H7 (cell line): ENCODE measurements at regions not wholly inside any gene's neighbourhood (a gene's known extent, or its start where the extent isn't known, plus 50 kb on each side); places are given as distances from the start of the nearest gene placed in this dataset.
"Not testable (repeated sequence)": the region's sequence is repeated elsewhere in the genome, so short reads cannot be mapped to it uniquely, and the experiment has no call there.

Source experiments
- DNase-seq: peaks from one replicate; pipeline ENCODE4 v3.0.0; 2012
- H3K27me3 ChIP-seq: 2 replicates; pipeline ENCODE4 v1.6.0; 2011; ENCODE audit warnings: mild to moderate bottlenecking, low read length; ENCODE audit not compliant: control insufficient read depth, insufficient read depth
- H3K36me3 ChIP-seq: replicated peaks from 2 replicates; pipeline ENCODE4 v1.5.1; 2011; ENCODE audit warnings: low read length; ENCODE audit not compliant: control insufficient read depth, insufficient read depth
- H3K4me3 ChIP-seq: 2 replicates; pipeline ENCODE4 v1.5.1; 2011; ENCODE audit warnings: low read depth, mild to moderate bottlenecking, control low read depth, low read length, moderate library complexity; ENCODE audit not compliant: insufficient read depth

DNA sequence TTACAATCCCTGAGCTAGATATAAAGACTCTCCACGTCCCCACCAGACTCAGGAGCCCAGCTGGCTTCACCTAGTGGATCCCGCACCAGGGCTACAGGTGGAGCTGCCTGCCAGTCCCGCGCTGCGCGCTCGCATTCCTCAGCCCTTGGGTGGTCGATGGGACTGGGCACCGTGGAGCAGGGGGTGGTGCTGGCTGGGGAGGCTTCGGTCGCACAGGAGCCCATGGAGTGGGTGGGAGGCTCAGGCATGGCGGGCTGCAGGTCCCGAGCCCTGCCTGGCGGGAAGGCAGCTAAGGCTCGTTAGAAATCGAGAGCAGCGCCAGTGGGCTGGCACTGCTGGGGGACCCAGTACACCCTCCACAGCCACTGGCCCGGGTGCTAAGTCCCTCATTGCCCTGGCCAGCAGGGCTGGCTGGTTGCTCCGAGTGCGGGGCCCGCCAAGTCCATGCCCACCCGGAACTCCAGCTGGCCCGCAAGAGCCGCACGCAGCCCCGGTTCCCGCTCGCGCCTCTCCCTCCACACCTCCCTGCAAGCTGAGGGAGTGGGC, 423.7 kb downstream of the OLFM4 start:
- H3K4me3 ChIP-seq, DNase-seq, H3K36me3 ChIP-seq, H3K27me3 ChIP-seq: not testable (repeated sequence)

DNA sequence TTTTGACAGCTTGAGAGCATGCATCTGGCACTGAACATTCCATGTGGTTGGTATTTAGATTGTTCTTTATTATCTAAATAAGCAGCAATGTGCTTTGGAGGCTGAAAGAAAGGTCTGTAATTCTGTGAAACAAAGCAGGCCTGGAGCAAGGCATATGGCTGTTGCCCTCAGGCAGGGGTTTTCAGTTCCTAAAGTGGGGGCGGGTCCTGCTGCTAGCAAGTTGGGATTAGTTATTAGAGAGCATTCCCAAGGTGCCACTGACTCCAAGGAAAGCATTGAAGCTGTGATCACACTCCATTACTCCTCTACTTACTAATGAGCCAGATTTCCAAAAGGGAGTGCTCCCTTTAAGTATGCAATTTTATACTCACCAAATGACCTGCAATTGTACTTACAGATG, 432.2 kb downstream of the OLFM4 start:
- no peaks in the 10 kb centered on the region; the same call in 1 of the 2 replicates for H3K36me3 ChIP-seq
- no peak overlapping the region for H3K4me3 ChIP-seq
- DNase-seq: no peak
- H3K27me3 ChIP-seq: no peaks in the 10 kb centered on the region

- H3K36me3 ChIP-seq: no peaks in the 10 kb centered on the region; the same call in 1 of the 2 replicates
- no peak overlapping the region for H3K4me3 ChIP-seq
- no peaks in the 10 kb centered on the region for H3K27me3 ChIP-seq
- no peak for DNase-seq
These were observed 434.5 kb downstream of the OLFM4 start for GRCh38 chr13:53463106-53463505.

GRCh38 chr13:53466576-53466975, 438.0 kb downstream of the OLFM4 start:
- H3K27me3 ChIP-seq: no peaks in the 10 kb centered on the region
- no peak overlapping the region for H3K4me3 ChIP-seq
- no peaks in the 10 kb centered on the region; the same call in 1 of the 2 replicates for H3K36me3 ChIP-seq
- DNase-seq: no peak

DNA sequence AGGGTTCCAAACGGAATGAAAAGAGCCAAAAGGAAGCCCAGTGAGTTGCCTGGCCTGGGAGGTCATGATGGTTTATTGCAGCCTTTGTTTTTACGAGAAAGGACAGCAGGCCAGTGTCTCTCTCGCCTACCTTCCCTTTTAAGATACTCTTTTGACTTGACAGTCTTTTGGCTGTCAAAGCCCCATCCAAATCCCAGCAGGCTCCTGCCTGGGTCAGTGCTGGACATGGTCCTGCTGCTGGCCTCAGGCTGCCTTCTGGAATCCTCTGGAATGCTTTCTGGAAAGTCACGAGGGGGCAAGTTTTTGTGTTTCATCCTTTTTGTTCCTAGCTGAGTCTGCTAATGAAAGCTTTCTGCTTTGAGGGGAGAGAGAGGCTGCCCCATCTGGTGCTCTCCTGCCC, 444.8 kb downstream of the OLFM4 start:
- DNase-seq: no peak
- H3K4me3 ChIP-seq: no peak overlapping the region
- H3K36me3 ChIP-seq: no peaks in the 10 kb centered on the region
- no peaks in the 10 kb centered on the region for H3K27me3 ChIP-seq

DNA sequence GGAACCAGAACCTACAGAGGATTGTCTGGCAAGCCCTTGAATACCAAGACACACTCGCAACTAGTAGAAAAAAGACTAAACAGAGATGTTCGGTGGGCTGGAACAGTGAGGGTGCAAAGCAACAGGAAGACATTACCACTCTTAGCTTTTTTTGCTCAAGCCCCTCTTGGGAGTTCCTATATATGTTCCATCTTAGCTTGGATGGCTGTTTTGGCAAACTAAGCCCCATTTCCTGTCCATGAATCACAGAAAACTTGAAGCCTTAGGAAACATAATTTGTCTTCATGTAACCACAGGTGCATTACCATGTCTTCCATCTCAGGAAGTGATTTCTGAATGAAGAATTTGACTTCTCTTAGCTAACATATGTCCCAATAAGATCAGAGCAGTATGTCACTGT, 446.3 kb downstream of the OLFM4 start:
- no peaks in the 10 kb centered on the region for H3K27me3 ChIP-seq
- no peak overlapping the region for H3K4me3 ChIP-seq
- no peak for DNase-seq
- H3K36me3 ChIP-seq: no peaks in the 10 kb centered on the region

GRCh38 chr13:53490752-53491151, 462.1 kb downstream of the OLFM4 start:
- Histone ChIP-seq H3K4me3 (no peak overlapping the region), H3K36me3 (no peaks in the 10 kb centered on the region), H3K27me3 (no peaks in the 10 kb centered on the region)
- no peak for DNase-seq

- no peaks in the 10 kb centered on the region for H3K27me3 ChIP-seq
- no peaks in the 10 kb centered on the region for H3K36me3 ChIP-seq
- no peak for DNase-seq
- H3K4me3 ChIP-seq: no peak overlapping the region
These were observed 465.8 kb downstream of the OLFM4 start for GRCh38 chr13:53494406-53494805.

DNA sequence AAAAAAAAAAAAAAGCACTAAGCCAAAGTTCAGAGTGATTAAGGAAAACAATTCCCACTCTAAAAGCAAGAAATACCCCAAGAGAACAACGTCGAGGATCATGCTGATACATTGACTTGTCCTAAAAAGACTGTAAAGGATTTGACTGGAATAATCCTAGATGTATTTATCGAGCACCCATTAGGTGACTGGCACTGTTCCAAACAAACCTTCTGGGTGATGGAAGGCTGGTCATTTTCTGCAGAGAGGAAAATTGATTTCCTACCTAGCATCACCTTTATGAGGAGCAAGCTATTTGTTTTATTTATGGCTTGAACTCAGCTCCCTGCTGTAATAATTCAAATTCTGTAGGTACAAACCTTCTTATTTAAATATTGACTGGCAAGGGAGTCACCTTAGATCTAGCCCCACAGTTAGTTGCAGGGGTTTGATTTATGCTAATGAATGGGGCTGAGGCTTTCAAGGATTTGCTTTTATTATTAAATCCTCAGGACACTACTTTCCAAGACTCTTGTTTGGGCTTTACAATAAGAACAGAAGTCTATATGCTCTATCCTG, 471.0 kb downstream of the OLFM4 start:
- Histone ChIP-seq H3K4me3 (no peak overlapping the region), H3K36me3 (no peaks in the 10 kb centered on the region), H3K27me3 (no peaks in the 10 kb centered on the region)
- DNase-seq: no peak

GRCh38 chr13:53501387-53501786, 472.8 kb downstream of the OLFM4 start:
- H3K27me3 ChIP-seq: no peaks in the 10 kb centered on the region
- H3K36me3 ChIP-seq: no peaks in the 10 kb centered on the region
- DNase-seq: no peak
- H3K4me3 ChIP-seq: no peak overlapping the region

DNA sequence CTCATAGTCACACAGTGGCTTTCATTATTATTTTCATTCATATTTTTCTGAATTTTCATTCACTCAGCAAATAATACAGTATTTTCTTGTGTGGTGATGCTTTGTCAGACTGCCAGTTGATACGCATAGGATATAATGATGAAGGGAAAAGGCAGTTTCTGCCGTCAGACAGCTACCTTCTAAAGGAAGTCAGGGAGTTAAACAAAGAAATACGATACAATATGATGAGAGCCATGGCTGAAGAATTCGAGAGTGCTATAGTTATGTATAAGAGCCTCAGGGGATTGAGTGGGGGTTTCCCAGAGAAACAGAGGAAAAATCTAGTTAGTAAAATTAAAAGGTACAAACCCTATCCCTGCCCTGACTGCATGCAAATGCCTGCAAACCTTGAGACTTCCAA, 479.1 kb downstream of the OLFM4 start:
- Histone ChIP-seq H3K27me3 (no peaks in the 10 kb centered on the region), H3K4me3 (no peak overlapping the region), H3K36me3 (no peaks in the 10 kb centered on the region)
- no peak for DNase-seq

DNA sequence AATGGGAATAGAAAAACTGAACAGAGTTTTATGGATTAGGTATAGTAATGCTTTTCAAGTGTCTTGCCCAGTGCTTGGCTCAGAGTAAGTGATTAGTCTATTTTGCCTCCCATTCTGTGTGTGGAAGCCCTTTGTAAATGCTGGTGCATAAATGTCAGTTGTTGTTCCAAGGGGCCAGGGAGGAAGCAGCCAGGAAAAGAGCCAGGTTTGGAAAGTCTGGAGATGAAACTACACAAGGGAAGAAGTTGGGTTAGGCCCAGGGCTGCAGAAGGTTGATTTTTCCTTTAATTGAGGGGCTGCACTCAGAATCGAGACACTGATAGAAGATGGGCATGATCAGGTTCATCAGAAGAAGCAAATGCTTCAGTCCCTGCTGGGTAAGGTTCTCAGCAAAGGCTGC, 484.0 kb downstream of the OLFM4 start:
- no peak for DNase-seq
- Histone ChIP-seq H3K36me3 (no peaks in the 10 kb centered on the region), H3K4me3 (no peak overlapping the region), H3K27me3 (no peaks in the 10 kb centered on the region)

GRCh38 chr13:53513226-53513625, 484.6 kb downstream of the OLFM4 start:
- Histone ChIP-seq H3K4me3 (no peak overlapping the region), H3K36me3 (no peaks in the 10 kb centered on the region)
- no peak for DNase-seq

GRCh38 chr13:53520132-53520531, 491.5 kb downstream of the OLFM4 start:
- H3K36me3 ChIP-seq: no peaks in the 10 kb centered on the region
- no peak overlapping the region for H3K4me3 ChIP-seq
- peak; percentile 2 for DNase-seq
- H3K27me3 ChIP-seq: no peaks in the 10 kb centered on the region

More at GRCh38 chr13:53513226-53513625, 484.6 kb downstream of the OLFM4 start:
- H3K27me3 ChIP-seq: no peaks in the 10 kb centered on the region

GRCh38 chr13:53522034-53522433, 493.4 kb downstream of the OLFM4 start:
- no peak overlapping the region for H3K4me3 ChIP-seq
- no peak for DNase-seq
- H3K36me3 ChIP-seq: no peaks in the 10 kb centered on the region
- H3K27me3 ChIP-seq: no peaks in the 10 kb centered on the region

GRCh38 chr13:53537586-53537985, 509.0 kb downstream of the OLFM4 start:
- no peak overlapping the region for H3K4me3 ChIP-seq

More at GRCh38 chr13:53537586-53537985, 509.0 kb downstream of the OLFM4 start:
- H3K36me3 ChIP-seq: no peaks in the 10 kb centered on the region
- no peaks in the 10 kb centered on the region for H3K27me3 ChIP-seq
- DNase-seq: no peak
